IMR-90 (cell line): ENCODE measurements at regions not wholly inside any gene's neighbourhood (a gene's known extent, or its start where the extent isn't known, plus 50 kb on each side); places are given as distances from the start of the nearest gene placed in this dataset.

ENCODE experiments used
- ATAC-seq: fragments of 200-7000 bp; cut with Tn5 transposase; 2 replicates; pipeline ENCODE4 v1.9.1; 2020; ENCODE audit warnings: low read depth, mild to moderate bottlenecking, moderate library complexity
- BruUV-seq: library from RNA; stranded (reverse); fragments of 400-500 nt; replicated peaks from 2 replicates; lab custom pipeline; 2021; lab: Mats Ljungman, UMichigan
- CTCF ChIA-PET: fragments of 300-600 bp; formaldehyde crosslinking; extraction: SDS; loops from one replicate; lab custom pipeline; 2021; ENCODE audit warnings: antibody characterized with exemption; lab: Yijun Ruan, JAX
- POLR2A ChIA-PET: fragments of 300-600 bp; sonication (Branson Sonifier 250); formaldehyde crosslinking; loops from one replicate; lab custom pipeline; 2022; ENCODE audit warnings: antibody characterized with exemption; ENCODE audit not compliant: unreplicated experiment; lab: Charles Lee
- DNase-seq: peaks from one replicate; pipeline ENCODE4 v3.0.0; 2013
- H2AFZ ChIP-seq: replicated peaks from 2 replicates; pipeline ENCODE3; 2013; ENCODE audit warnings: low read length, mild to moderate bottlenecking; ENCODE audit not compliant: poor library complexity
- H2AK5ac ChIP-seq: 2 replicates; pipeline ENCODE4 v1.6.1; 2013; ENCODE audit warnings: low read depth, low read length, inconsistent platforms
- H2AK9ac ChIP-seq: replicated peaks from 2 replicates; pipeline ENCODE3; 2013; ENCODE audit warnings: mild to moderate bottlenecking, low read depth, low read length, moderate library complexity; ENCODE audit not compliant: poor library complexity
- H2BK120ac ChIP-seq: 2 replicates; pipeline ENCODE4 v1.6.1; 2013; ENCODE audit warnings: low read depth, low read length, inconsistent platforms
- H2BK15ac ChIP-seq: 3 replicates; pipeline ENCODE4 v1.6.1; 2013; ENCODE audit warnings: low read depth, low read length, inconsistent platforms
- H2BK20ac ChIP-seq: 2 replicates; pipeline ENCODE4 v1.6.1; 2013; ENCODE audit warnings: low read depth, mild to moderate bottlenecking, inconsistent platforms, low read length, moderate library complexity
- H2BK5ac ChIP-seq: 2 replicates; pipeline ENCODE4 v1.6.1; 2013; ENCODE audit warnings: mild to moderate bottlenecking, low read depth, low read length, inconsistent platforms; ENCODE audit not compliant: poor library complexity, severe bottlenecking
- H3K14ac ChIP-seq: replicated peaks from 2 replicates; pipeline ENCODE4 v1.6.1; 2013; ENCODE audit warnings: low read depth, low read length, inconsistent platforms
- H3K18ac ChIP-seq: 2 replicates; pipeline ENCODE4 v1.6.1; 2013; ENCODE audit warnings: low read depth, low read length, control low read depth
- H3K23ac ChIP-seq: 2 replicates; pipeline ENCODE4 v1.6.1; 2013; ENCODE audit warnings: low read depth, low read length, inconsistent platforms
- H3K27ac ChIP-seq: 2 replicates; pipeline ENCODE4 v1.5.1; 2013; ENCODE audit warnings: mild to moderate bottlenecking, control low read depth, low read length; ENCODE audit not compliant: insufficient read depth
- H3K27me3 ChIP-seq: 2 replicates; pipeline ENCODE4 v1.6.1; 2013; ENCODE audit warnings: low read length; ENCODE audit not compliant: control insufficient read depth, insufficient read depth
- H3K36me3 ChIP-seq: 2 replicates; pipeline ENCODE4 v1.6.1; 2013; ENCODE audit warnings: low read length, mixed read lengths; ENCODE audit not compliant: control insufficient read depth, insufficient read depth
- H3K4ac ChIP-seq: 2 replicates; pipeline ENCODE4 v1.6.1; 2013; ENCODE audit warnings: low read depth, low read length, inconsistent platforms
- H3K4me1 ChIP-seq: 2 replicates; pipeline ENCODE4 v1.6.1; 2013; ENCODE audit warnings: low read length, mixed read lengths; ENCODE audit not compliant: control insufficient read depth, insufficient read depth
- H3K4me2 ChIP-seq: 2 replicates; pipeline ENCODE4 v1.6.1; 2013; ENCODE audit warnings: low read depth, mild to moderate bottlenecking, control low read depth, low read length, moderate library complexity
- H3K4me3 ChIP-seq: 2 replicates; pipeline ENCODE4 v1.5.1; 2013; ENCODE audit warnings: low read depth, mild to moderate bottlenecking, control low read depth, low read length, moderate library complexity; ENCODE audit not compliant: insufficient read depth
- H3K56ac ChIP-seq: 2 replicates; pipeline ENCODE4 v1.6.1; 2013; ENCODE audit warnings: low read length, inconsistent platforms; ENCODE audit not compliant: insufficient read depth; ENCODE audit errors: extremely low read depth
- H3K79me1 ChIP-seq, 2 experiments: 2 replicates each; pipeline ENCODE4 v1.6.1; 2013; ENCODE audit warnings: low read length in 2 of 2, inconsistent platforms in 1 of 2, low read depth in 1 of 2
- H3K9ac ChIP-seq: 2 replicates; pipeline ENCODE4 v1.6.1; 2013; ENCODE audit warnings: low read depth, low read length, control low read depth
- H3K9me1 ChIP-seq: 2 replicates; pipeline ENCODE4 v1.6.1; 2013; ENCODE audit warnings: low read length, inconsistent platforms; ENCODE audit not compliant: insufficient read depth
- H3K9me3 ChIP-seq: 2 replicates; pipeline ENCODE4 v1.6.1; 2013; ENCODE audit warnings: low read length; ENCODE audit not compliant: control insufficient read depth, insufficient read depth
- H4K20me1 ChIP-seq: 2 replicates; pipeline ENCODE4 v1.6.1; 2013; ENCODE audit warnings: low read length, inconsistent platforms; ENCODE audit not compliant: insufficient read depth
- H4K5ac ChIP-seq: 2 replicates; pipeline ENCODE4 v1.6.1; 2013; ENCODE audit warnings: mild to moderate bottlenecking, low read depth, low read length, control low read depth
- H4K8ac ChIP-seq, 2 experiments: 2 replicates each; pipeline ENCODE4 v1.6.1; 2013; ENCODE audit warnings: low read depth in 2 of 2, low read length in 2 of 2, control low read depth in 1 of 2, inconsistent platforms in 1 of 2
- H4K91ac ChIP-seq: 2 replicates; pipeline ENCODE4 v1.6.1; 2013; ENCODE audit warnings: low read depth, low read length, inconsistent platforms; ENCODE audit not compliant: insufficient read depth
- BHLHE40 ChIP-seq: fragments of 150-350 bp; IDR thresholded peaks from 2 replicates; pipeline ENCODE4 v1.6.1; 2016; ENCODE audit warnings: mild to moderate bottlenecking, low read depth, low read length
- CEBPB ChIP-seq: IDR thresholded peaks from 2 replicates; pipeline ENCODE4 v1.6.1; 2012; ENCODE audit warnings: low read depth, low read length, improper control_type of control experiment
- CHD1 ChIP-seq: IDR thresholded peaks from 2 replicates; pipeline ENCODE4 v1.6.1; 2012; ENCODE audit warnings: low read depth, low read length, improper control_type of control experiment
- FOS ChIP-seq: fragments of 150-350 bp; IDR thresholded peaks from 2 replicates; pipeline ENCODE4 v1.6.1; 2016; ENCODE audit warnings: low read depth, low read length
- MAFK ChIP-seq: IDR thresholded peaks from 2 replicates; pipeline ENCODE4 v1.6.1; 2012; ENCODE audit warnings: low read depth, low read length, improper control_type of control experiment
- MAZ ChIP-seq: IDR thresholded peaks from 2 replicates; pipeline ENCODE4 v1.6.1; 2012; ENCODE audit warnings: low read depth, mild to moderate bottlenecking, low read length, improper control_type of control experiment, moderate library complexity, borderline replicate concordance
- NFE2L2 ChIP-seq: fragments of 150-350 bp; IDR thresholded peaks from 2 replicates; pipeline ENCODE4 v1.6.1; 2016; ENCODE audit warnings: low read depth, mild to moderate bottlenecking, low read length
- POLR2A ChIP-seq: IDR thresholded peaks from 2 replicates; pipeline ENCODE4 v1.6.1; 2012; ENCODE audit warnings: mild to moderate bottlenecking, low read depth, low read length
- RAD21 ChIP-seq: IDR thresholded peaks from 2 replicates; pipeline ENCODE4 v1.6.1; 2012; ENCODE audit warnings: low read length, improper control_type of control experiment
- RCOR1 ChIP-seq: IDR thresholded peaks from 2 replicates; pipeline ENCODE4 v1.6.1; 2012; ENCODE audit warnings: mild to moderate bottlenecking, low read length, improper control_type of control experiment; ENCODE audit not compliant: insufficient replicate concordance
- RFX5 ChIP-seq: IDR thresholded peaks from 2 replicates; pipeline ENCODE4 v1.8.0; 2012; ENCODE audit warnings: low read depth, mild to moderate bottlenecking, low read length, moderate library complexity
- SMC3 ChIP-seq: fragments of 150-350 bp; IDR thresholded peaks from 2 replicates; pipeline ENCODE4 v1.6.1; 2016; ENCODE audit warnings: low read depth, mild to moderate bottlenecking, antibody characterized with exemption, low read length, moderate library complexity
- WGBS, 2 experiments: methylation state at CpG; one replicate each; pipeline versions ENCODE4 v1.1.5 to v1.1.7; 2013; ENCODE audit warnings: missing lambda C conversion rate in 2 of 2; ENCODE audit not compliant: insufficient read length in 1 of 2; ENCODE audit errors: extremely low coverage in 2 of 2; 5-methylcytosine and 5-hydroxymethylcytosine counted together
- dilution Hi-C: fragments of 300-500 bp; cut with HindIII; formaldehyde crosslinking; loops from one replicate; pipeline ENCODE4 v1.14.3; 2018; ENCODE audit warnings: low sequenced_read_pairs; ENCODE audit not compliant: unreplicated experiment
- in situ Hi-C: fragments of 300-500 bp; cut with MboI; formaldehyde crosslinking; loops from 3 replicates; pipeline ENCODE4 v1.14.3; 2019; ENCODE audit warnings: low sequenced_read_pairs, inconsistent platforms, mixed read lengths
- intact Hi-C: fragments of 100-400 bp; cut with micrococcal nuclease; formaldehyde crosslinking; loops from 2 replicates; pipeline ENCODE4 v1.10.0; 2022
- TF ChIP-seq, protein P1 (sequence below): fragments of 150-350 bp; IDR thresholded peaks from 2 replicates; pipeline ENCODE4 v1.6.1; 2017; ENCODE audit warnings: mild to moderate bottlenecking, antibody characterized with exemption, low read length, low read depth
- TF ChIP-seq, protein P2 (sequence below): fragments of 150-350 bp; IDR thresholded peaks from 2 replicates; pipeline ENCODE4 v1.6.1; 2016; ENCODE audit warnings: low read depth, mild to moderate bottlenecking, low read length, moderate library complexity, borderline replicate concordance
- TF ChIP-seq, protein P3 (sequence below): conservative IDR thresholded peaks from 2 replicates; pipeline ENCODE4 v1.5.1; 2012; ENCODE audit warnings: mild to moderate bottlenecking, low read depth, low read length, improper control_type of control experiment

DNA sequence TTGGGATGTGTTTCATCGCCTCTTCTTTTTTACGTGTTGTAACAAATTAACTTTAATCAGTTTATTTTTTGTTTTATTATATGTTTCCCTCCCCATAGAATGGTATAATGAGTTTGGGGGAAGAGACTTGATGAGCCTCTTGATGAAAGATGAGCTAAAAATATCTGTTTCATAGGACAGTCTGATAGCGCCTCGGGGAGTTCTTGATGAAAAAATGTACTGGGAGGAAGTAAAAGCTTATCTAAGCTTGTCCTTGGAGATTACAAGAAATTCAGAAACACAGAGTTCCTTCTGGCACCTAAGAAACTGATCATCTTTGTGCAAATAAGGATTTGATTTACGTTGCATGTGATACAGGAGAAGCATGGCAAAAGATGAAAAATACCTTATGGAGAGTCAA, 350.2 kb upstream of the CDH8 start:
- Histone ChIP-seq H2AK9ac (no peak overlapping the region), H3K4me1 (no peaks in the 10 kb centered on the region), H3K9ac (no peak overlapping the region), H4K8ac (no peak overlapping the region), H3K27me3 (no peaks in the 10 kb centered on the region), H2BK15ac (no peak overlapping the region), H3K79me1 (no peaks in the 10 kb centered on the region), H3K56ac (no peak overlapping the region), H3K9me1 (no peaks in the 10 kb centered on the region), H3K23ac (no peak overlapping the region), H3K14ac (no peak overlapping the region), H2AFZ (no peak overlapping the region), H3K36me3 (no peaks in the 10 kb centered on the region), H3K4me3 (no peak overlapping the region), H2BK5ac (no peak overlapping the region), H4K5ac (no peak overlapping the region), H4K20me1 (no peaks in the 10 kb centered on the region), H3K4ac (no peak overlapping the region), H2BK120ac (no peak overlapping the region), H2AK5ac (no peak overlapping the region), H3K27ac (no peak overlapping the region), H3K9me3 (no peaks in the 10 kb centered on the region), H2BK20ac (no peak overlapping the region), H4K91ac (no peak overlapping the region), H3K18ac (no peak overlapping the region), H3K4me2 (no peak overlapping the region)
- WGBS, 2 experiments, result 35% methylated on average over 2 of the region's 5 CpGs; no CpG with 5 or more reads in 1 of the 2 experiments
- in situ Hi-C loops (no loop called here), intact Hi-C loops (no loop called here), dilution Hi-C loops (no loop called here)
- TF ChIP-seq MAZ (no peak), SMC3 (no peak), RAD21 (no peak), BHLHE40 (no peak), CEBPB (no peak), POLR2A (no peak), FOS (no peak), RFX5 (no peak), RCOR1 (no peak), NFE2L2 (no peak), CHD1 (no peak), MAFK (no peak)
- TF ChIP-seq, protein P1, sequence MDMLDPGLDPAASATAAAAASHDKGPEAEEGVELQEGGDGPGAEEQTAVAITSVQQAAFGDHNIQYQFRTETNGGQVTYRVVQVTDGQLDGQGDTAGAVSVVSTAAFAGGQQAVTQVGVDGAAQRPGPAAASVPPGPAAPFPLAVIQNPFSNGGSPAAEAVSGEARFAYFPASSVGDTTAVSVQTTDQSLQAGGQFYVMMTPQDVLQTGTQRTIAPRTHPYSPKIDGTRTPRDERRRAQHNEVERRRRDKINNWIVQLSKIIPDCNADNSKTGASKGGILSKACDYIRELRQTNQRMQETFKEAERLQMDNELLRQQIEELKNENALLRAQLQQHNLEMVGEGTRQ, result no peak
- TF ChIP-seq, protein P2, sequence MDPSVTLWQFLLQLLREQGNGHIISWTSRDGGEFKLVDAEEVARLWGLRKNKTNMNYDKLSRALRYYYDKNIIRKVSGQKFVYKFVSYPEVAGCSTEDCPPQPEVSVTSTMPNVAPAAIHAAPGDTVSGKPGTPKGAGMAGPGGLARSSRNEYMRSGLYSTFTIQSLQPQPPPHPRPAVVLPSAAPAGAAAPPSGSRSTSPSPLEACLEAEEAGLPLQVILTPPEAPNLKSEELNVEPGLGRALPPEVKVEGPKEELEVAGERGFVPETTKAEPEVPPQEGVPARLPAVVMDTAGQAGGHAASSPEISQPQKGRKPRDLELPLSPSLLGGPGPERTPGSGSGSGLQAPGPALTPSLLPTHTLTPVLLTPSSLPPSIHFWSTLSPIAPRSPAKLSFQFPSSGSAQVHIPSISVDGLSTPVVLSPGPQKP, result no peak
- TF ChIP-seq, protein P3, sequence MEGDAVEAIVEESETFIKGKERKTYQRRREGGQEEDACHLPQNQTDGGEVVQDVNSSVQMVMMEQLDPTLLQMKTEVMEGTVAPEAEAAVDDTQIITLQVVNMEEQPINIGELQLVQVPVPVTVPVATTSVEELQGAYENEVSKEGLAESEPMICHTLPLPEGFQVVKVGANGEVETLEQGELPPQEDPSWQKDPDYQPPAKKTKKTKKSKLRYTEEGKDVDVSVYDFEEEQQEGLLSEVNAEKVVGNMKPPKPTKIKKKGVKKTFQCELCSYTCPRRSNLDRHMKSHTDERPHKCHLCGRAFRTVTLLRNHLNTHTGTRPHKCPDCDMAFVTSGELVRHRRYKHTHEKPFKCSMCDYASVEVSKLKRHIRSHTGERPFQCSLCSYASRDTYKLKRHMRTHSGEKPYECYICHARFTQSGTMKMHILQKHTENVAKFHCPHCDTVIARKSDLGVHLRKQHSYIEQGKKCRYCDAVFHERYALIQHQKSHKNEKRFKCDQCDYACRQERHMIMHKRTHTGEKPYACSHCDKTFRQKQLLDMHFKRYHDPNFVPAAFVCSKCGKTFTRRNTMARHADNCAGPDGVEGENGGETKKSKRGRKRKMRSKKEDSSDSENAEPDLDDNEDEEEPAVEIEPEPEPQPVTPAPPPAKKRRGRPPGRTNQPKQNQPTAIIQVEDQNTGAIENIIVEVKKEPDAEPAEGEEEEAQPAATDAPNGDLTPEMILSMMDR, result no peak
- DNase-seq, result no peak
- POLR2A ChIA-PET, result no interaction called here
- CTCF ChIA-PET, result no interaction called here
- ATAC-seq, result no peak
- BruUV-seq, result no TSS peak
